ENCODE measurements at regions not wholly inside any gene's neighbourhood (a gene's known extent, or its start where the extent isn't known, plus 50 kb on each side); places are given as distances from the start of the nearest gene placed in this dataset.
A peak's percentile ranks its signal among the peaks of the same experiment; 100 is the strongest.

DNA sequence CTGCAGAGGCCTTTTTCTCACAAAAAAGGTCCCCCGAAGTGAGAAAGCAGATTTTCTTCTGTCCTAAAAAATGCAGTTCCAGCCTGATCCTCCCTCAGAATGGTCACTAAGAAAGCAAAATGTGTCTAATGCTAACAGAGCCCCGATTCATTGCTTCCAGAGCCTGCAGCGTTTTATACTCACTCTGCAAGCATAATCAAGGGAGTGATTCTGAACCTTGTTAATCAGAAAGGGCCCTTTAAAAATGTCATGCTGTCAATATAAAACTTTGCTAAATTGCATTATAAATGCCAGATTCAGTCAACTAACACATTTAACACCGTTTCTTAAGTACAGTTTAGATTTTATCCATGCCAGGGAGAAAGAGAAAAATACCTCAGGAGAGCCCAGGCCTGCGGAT lies 202.8 kb downstream of the CD83 start:
- Histone ChIP-seq H4K91ac (ENCODE audit: insufficient read length, low read depth, low read length) (no peak overlapping the region), H2AFZ (ENCODE audit: low read length) (no peak overlapping the region), H3K79me2 (ENCODE audit: insufficient read depth, low read length) (no peaks in the 10 kb centered on the region), H3K56ac (ENCODE audit: insufficient read length, low read depth, low read length) (no peak overlapping the region), H2AK5ac (ENCODE audit: insufficient read length, low read length) (no peak overlapping the region), H3T11ph (ENCODE audit: low read length) (no peak overlapping the region), H2BK20ac (ENCODE audit: low read depth, low read length, poor library complexity, severe bottlenecking) (no peak overlapping the region), H3K4me2 (ENCODE audit: insufficient read depth, insufficient read length, low read length) (no peak overlapping the region), H3K27ac (ENCODE audit: insufficient read length, low read depth, low read length) (no peak overlapping the region), H2BK12ac (ENCODE audit: insufficient read length, low read depth, low read length) (no peak overlapping the region), H3K9ac (ENCODE audit: extremely low read depth, insufficient read length, low read length) (no peak overlapping the region), H3K79me1 (ENCODE audit: insufficient read depth, low read depth, low read length, poor library complexity, severe bottlenecking) (no peaks in the 10 kb centered on the region), H3K4ac (ENCODE audit: low read depth, low read length) (no peak overlapping the region), H2BK120ac (ENCODE audit: low read depth, low read length, poor library complexity, severe bottlenecking) (no peak overlapping the region), H3K23ac (ENCODE audit: insufficient read length, low read depth, low read length) (no peak overlapping the region), H4K5ac (ENCODE audit: insufficient read length, low read depth, low read length) (no peak overlapping the region), H4K20me1 (ENCODE audit: control insufficient read depth, insufficient read depth, insufficient read length) (no peaks in the 10 kb centered on the region), H3K27me3 (ENCODE audit: insufficient read depth, low read length) (no peaks in the 10 kb centered on the region), H3K18ac (ENCODE audit: insufficient read length, low read depth, low read length) (no peak overlapping the region), H3K9me3 (ENCODE audit: control insufficient read depth, low read depth, low read length) (no peaks in the 10 kb centered on the region), H4K8ac (replicated peaks; ENCODE audit: insufficient read length, low read depth, low read length) (no peak overlapping the region), H3K4me1 (ENCODE audit: insufficient read depth, low read length) (peaks cover 3% of the 10 kb centered on the region; the same call in 1 of the 2 replicates), H2BK5ac (ENCODE audit: insufficient read length, low read length) (no peak overlapping the region), H3K14ac (ENCODE audit: insufficient read depth, low read length) (no peak overlapping the region), H2BK15ac (ENCODE audit: low read depth, low read length) (no peak overlapping the region), H3K23me2 (ENCODE audit: insufficient read length, low read depth, low read length, poor library complexity, severe bottlenecking) (no peaks in the 10 kb centered on the region)
- no peak for DNase-seq
- WGBS (ENCODE audit: extremely low coverage, insufficient read length, low lambda C conversion rate): no CpG with 5 or more reads among the region's 5 CpGs
- no peak overlapping the region for H3K4me3 Mint-ChIP-seq
- H3K36me3 Mint-ChIP-seq (ENCODE audit: insufficient read depth in 1 of 3, low read depth in 3 of 3): no peaks in the 10 kb centered on the region
- no peaks in the 10 kb centered on the region for H3K9me3 Mint-ChIP-seq
- H3K27me3 Mint-ChIP-seq (ENCODE audit: low read depth): no peaks in the 10 kb centered on the region
- TF ChIP-seq, protein P1, sequence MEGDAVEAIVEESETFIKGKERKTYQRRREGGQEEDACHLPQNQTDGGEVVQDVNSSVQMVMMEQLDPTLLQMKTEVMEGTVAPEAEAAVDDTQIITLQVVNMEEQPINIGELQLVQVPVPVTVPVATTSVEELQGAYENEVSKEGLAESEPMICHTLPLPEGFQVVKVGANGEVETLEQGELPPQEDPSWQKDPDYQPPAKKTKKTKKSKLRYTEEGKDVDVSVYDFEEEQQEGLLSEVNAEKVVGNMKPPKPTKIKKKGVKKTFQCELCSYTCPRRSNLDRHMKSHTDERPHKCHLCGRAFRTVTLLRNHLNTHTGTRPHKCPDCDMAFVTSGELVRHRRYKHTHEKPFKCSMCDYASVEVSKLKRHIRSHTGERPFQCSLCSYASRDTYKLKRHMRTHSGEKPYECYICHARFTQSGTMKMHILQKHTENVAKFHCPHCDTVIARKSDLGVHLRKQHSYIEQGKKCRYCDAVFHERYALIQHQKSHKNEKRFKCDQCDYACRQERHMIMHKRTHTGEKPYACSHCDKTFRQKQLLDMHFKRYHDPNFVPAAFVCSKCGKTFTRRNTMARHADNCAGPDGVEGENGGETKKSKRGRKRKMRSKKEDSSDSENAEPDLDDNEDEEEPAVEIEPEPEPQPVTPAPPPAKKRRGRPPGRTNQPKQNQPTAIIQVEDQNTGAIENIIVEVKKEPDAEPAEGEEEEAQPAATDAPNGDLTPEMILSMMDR (conservative IDR thresholded peaks at IDR 0.05): no peak
- peaks cover 28 to 45% of the 10 kb centered on the region in 2 experiments for H3K4me1 Mint-ChIP-seq
- peak overlapping the region in 1 of 3 experiments; percentile 57; a peak in 1 of 7 replicates for H3K27ac Mint-ChIP-seq
